Loucy (cell line): ENCODE measurements at regions not wholly inside any gene's neighbourhood (a gene's known extent, or its start where the extent isn't known, plus 50 kb on each side); places are given as distances from the start of the nearest gene placed in this dataset.

Source experiments
- H2AFZ ChIP-seq: fragments of 200-600 bp; sonication (generic); 2 replicates; pipeline ENCODE4 v1.6.0; 2016; ENCODE audit warnings: antibody characterized with exemption, mild to moderate bottlenecking, low read length, moderate library complexity
- H3F3A ChIP-seq: fragments of 200-600 bp; 2 replicates; pipeline ENCODE4 v1.6.0; 2016; ENCODE audit warnings: antibody characterized with exemption, low read depth, mild to moderate bottlenecking
- H3K27me3 ChIP-seq: fragments of 200-600 bp; sonication (generic); 2 replicates; pipeline ENCODE4 v1.6.1; 2014; ENCODE audit warnings: low read length, mild to moderate bottlenecking; ENCODE audit not compliant: insufficient read depth, poor library complexity, severe bottlenecking
- H3K36me3 ChIP-seq: fragments of 200-600 bp; sonication (generic); 2 replicates; pipeline ENCODE4 v1.6.1; 2016; ENCODE audit warnings: low read length; ENCODE audit not compliant: insufficient read depth
- H3K4me1 ChIP-seq: fragments of 200-600 bp; sonication (generic); 2 replicates; pipeline ENCODE4 v1.5.1; 2014; ENCODE audit warnings: low read length, mild to moderate bottlenecking; ENCODE audit not compliant: insufficient read depth, poor library complexity, severe bottlenecking
- H3K4me2 ChIP-seq: fragments of 200-600 bp; sonication (generic); 2 replicates; pipeline ENCODE4 v1.6.0; 2014; ENCODE audit warnings: antibody characterized with exemption, low read length, low read depth, mild to moderate bottlenecking; ENCODE audit not compliant: poor library complexity, severe bottlenecking
- H3K4me3 ChIP-seq: fragments of 200-600 bp; sonication (generic); 2 replicates; pipeline ENCODE4 v1.5.1; 2014; ENCODE audit warnings: low read length, mild to moderate bottlenecking, mixed read lengths; ENCODE audit not compliant: poor library complexity, severe bottlenecking
- H3K79me2 ChIP-seq: fragments of 200-600 bp; sonication (generic); 2 replicates; pipeline ENCODE4 v1.6.1; 2014; ENCODE audit warnings: low read length; ENCODE audit not compliant: insufficient read depth
- H3K9ac ChIP-seq: fragments of 200-600 bp; sonication (generic); 2 replicates; pipeline ENCODE4 v1.6.0; 2014; ENCODE audit warnings: mild to moderate bottlenecking, low read depth, low read length, moderate library complexity; ENCODE audit not compliant: poor library complexity, severe bottlenecking
- H3K9me2 ChIP-seq: fragments of 200-600 bp; sonication (generic); replicated peaks from 2 replicates; pipeline ENCODE4 v1.6.1; 2016; ENCODE audit warnings: low read depth, low read length, mixed read lengths
- H3K9me3 ChIP-seq: fragments of 200-600 bp; sonication (generic); 2 replicates; pipeline ENCODE4 v1.6.1; 2014; ENCODE audit warnings: mild to moderate bottlenecking, antibody characterized with exemption, low read length, low read depth; ENCODE audit not compliant: insufficient read depth
- H4K20me1 ChIP-seq: fragments of 200-600 bp; sonication (generic); 2 replicates; pipeline ENCODE4 v1.6.0; 2014; ENCODE audit warnings: antibody characterized with exemption, low read length, mild to moderate bottlenecking; ENCODE audit not compliant: insufficient read depth, poor library complexity, severe bottlenecking
- CTCF ChIP-seq: fragments of 200-600 bp; sonication (generic); conservative IDR thresholded peaks from 2 replicates; pipeline ENCODE4 v1.5.1; 2014; ENCODE audit warnings: mild to moderate bottlenecking, antibody characterized with exemption, low read length
- EZH2phosphoT487 ChIP-seq: fragments of 200-600 bp; IDR thresholded peaks from 2 replicates; pipeline ENCODE4 v1.6.1; 2018; ENCODE audit warnings: antibody characterized with exemption, mild to moderate bottlenecking, moderate library complexity, borderline replicate concordance

DNA sequence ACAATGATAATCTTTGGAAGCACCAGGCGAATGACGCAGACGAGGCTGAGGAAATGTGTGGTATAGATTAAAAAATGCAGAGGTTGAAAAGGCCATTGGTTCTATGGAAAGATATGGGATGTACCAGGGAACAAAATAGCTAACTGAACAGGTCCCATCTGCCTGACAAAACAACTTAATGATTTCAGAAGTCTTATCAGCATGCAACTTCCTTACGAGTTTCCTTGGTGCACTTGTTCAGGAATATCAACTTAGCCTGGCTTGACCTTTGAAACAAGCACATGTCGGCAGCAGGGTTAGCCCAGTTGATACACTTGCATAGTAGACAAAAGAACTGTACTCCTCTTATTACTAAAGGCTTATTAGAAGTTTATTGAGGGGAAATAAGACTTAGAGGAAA is 90.9 kb upstream of the CDH11 start:
- Histone ChIP-seq H3K9ac (no peak overlapping the region), H3K9me2 (no peaks in the 10 kb centered on the region), H3K9me3 (no peaks in the 10 kb centered on the region), H4K20me1 (no peaks in the 10 kb centered on the region), H3K79me2 (no peaks in the 10 kb centered on the region), H2AFZ (no peak overlapping the region), H3K27me3 (no peaks in the 10 kb centered on the region), H3K4me3 (no peak overlapping the region), H3K36me3 (no peaks in the 10 kb centered on the region), H3K4me1 (no peaks in the 10 kb centered on the region), H3F3A (no peaks in the 10 kb centered on the region), H3K4me2 (no peak overlapping the region)
- TF ChIP-seq CTCF (no peak), EZH2phosphoT487 (no peak)

DNA sequence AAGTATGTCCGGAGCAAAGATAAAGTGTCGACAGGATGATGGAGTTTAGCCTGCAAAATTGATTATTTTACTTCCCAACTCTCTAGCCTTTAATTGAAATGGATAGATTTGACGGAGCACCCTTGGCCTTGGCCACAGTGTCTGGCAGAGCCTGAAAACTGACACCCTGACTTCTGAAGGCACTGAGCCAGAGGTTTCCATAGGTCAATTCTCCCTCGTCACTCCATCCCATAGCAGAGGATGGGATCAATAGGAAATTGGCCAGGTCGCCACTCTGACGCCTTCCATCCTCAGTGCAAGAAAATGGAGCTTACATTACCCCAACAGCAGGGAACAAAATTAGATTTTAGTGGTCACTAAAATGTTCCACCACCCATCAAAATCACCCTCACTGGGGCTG is 90.4 kb upstream of the CDH11 start:
- no peaks in the 10 kb centered on the region for H3K9me3 ChIP-seq
- H3K4me2 ChIP-seq, result no peak overlapping the region
- H2AFZ ChIP-seq, result no peak overlapping the region

GRCh38 chr16:65202461-65202860 is 80.6 kb upstream of the CDH11 start:
- Histone ChIP-seq H3K27me3 (no peaks in the 10 kb centered on the region), H2AFZ (no peak overlapping the region), H3K79me2 (no peaks in the 10 kb centered on the region), H3K9me2 (no peaks in the 10 kb centered on the region), H3K9me3 (no peaks in the 10 kb centered on the region; the same call in 1 of the 2 replicates), H3F3A (no peaks in the 10 kb centered on the region), H3K4me1 (no peaks in the 10 kb centered on the region), H3K4me2 (no peak overlapping the region), H3K4me3 (no peak overlapping the region), H3K36me3 (no peaks in the 10 kb centered on the region), H4K20me1 (no peaks in the 10 kb centered on the region), H3K9ac (no peak overlapping the region)
- TF ChIP-seq CTCF (no peak), EZH2phosphoT487 (no peak)

More for the DNA sequence above, 90.4 kb upstream of the CDH11 start:
- H3K4me3 ChIP-seq, result no peak overlapping the region
- no peaks in the 10 kb centered on the region for H3K79me2 ChIP-seq
- H3K9me2 ChIP-seq, result no peaks in the 10 kb centered on the region
- TF ChIP-seq EZH2phosphoT487, result no peak
- TF ChIP-seq CTCF, result no peak
- no peaks in the 10 kb centered on the region for H3F3A ChIP-seq
- no peaks in the 10 kb centered on the region for H4K20me1 ChIP-seq
- H3K9ac ChIP-seq, result no peak overlapping the region
- H3K27me3 ChIP-seq, result no peaks in the 10 kb centered on the region
- H3K36me3 ChIP-seq, result no peaks in the 10 kb centered on the region
- no peaks in the 10 kb centered on the region for H3K4me1 ChIP-seq
